C4-2B (cell line): ENCODE measurements at regions not wholly inside any gene's neighbourhood (a gene's known extent, or its start where the extent isn't known, plus 50 kb on each side); places are given as distances from the start of the nearest gene placed in this dataset.
A peak's percentile ranks its signal among the peaks of the same experiment; 100 is the strongest.

ENCODE experiments used
- ZFX ChIP-seq: fragments of 450-650 bp; IDR thresholded peaks from 2 replicates; pipeline ENCODE4 v1.6.1; 2017
- TF ChIP-seq, protein P1 (sequence below): fragments of 450-650 bp; conservative IDR thresholded peaks from 2 replicates; pipeline ENCODE4 v1.5.1; 2017; ENCODE audit warnings: mild to moderate bottlenecking

DNA sequence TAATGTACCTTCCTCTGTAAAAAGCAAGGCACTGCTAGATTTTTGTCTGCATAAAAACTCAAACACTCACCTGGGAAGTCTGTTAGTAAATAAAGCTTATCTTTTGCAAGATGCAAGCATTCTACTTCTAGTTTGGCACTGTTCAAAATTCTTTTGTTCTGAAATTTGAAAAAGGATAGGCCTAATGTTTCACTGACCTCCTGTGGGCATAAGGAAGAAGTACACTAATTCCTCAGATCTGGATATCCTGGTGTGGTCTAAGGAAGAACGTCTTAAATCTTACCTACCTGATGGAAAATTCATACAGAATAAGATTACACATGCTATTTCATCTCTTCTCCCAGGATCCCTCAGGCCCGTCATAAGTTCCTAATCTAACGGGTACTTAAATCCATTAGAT, 93.5 kb upstream of the CAMK1G start:
- TF ChIP-seq, protein P1, sequence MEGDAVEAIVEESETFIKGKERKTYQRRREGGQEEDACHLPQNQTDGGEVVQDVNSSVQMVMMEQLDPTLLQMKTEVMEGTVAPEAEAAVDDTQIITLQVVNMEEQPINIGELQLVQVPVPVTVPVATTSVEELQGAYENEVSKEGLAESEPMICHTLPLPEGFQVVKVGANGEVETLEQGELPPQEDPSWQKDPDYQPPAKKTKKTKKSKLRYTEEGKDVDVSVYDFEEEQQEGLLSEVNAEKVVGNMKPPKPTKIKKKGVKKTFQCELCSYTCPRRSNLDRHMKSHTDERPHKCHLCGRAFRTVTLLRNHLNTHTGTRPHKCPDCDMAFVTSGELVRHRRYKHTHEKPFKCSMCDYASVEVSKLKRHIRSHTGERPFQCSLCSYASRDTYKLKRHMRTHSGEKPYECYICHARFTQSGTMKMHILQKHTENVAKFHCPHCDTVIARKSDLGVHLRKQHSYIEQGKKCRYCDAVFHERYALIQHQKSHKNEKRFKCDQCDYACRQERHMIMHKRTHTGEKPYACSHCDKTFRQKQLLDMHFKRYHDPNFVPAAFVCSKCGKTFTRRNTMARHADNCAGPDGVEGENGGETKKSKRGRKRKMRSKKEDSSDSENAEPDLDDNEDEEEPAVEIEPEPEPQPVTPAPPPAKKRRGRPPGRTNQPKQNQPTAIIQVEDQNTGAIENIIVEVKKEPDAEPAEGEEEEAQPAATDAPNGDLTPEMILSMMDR, result peak; percentile 37
- no peak for TF ChIP-seq ZFX
